ENCODE measurements at regions not wholly inside any gene's neighbourhood (a gene's known extent, or its start where the extent isn't known, plus 50 kb on each side); places are given as distances from the start of the nearest gene placed in this dataset.

DNA sequence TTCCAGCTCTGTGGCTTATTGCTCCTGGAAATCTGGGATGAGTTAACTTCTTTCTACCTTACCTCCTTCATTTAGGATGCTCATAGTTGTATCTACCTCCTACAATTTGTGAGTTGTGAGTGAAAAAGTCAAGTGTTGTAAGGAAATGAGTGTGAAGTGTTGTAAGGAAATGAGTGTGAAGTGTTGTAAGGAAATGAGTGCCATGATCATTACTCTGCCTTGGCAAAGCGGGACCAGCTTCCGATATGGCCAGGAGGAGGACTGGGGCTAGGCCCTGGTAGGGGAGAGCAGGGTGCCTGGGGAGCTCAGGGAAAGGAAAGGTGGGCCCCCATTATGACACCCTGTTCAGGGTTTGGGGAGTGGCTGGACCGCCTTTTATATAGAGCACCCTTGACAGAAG, 435.2 kb downstream of the FGF9 start:
- TF ChIP-seq, protein P1, sequence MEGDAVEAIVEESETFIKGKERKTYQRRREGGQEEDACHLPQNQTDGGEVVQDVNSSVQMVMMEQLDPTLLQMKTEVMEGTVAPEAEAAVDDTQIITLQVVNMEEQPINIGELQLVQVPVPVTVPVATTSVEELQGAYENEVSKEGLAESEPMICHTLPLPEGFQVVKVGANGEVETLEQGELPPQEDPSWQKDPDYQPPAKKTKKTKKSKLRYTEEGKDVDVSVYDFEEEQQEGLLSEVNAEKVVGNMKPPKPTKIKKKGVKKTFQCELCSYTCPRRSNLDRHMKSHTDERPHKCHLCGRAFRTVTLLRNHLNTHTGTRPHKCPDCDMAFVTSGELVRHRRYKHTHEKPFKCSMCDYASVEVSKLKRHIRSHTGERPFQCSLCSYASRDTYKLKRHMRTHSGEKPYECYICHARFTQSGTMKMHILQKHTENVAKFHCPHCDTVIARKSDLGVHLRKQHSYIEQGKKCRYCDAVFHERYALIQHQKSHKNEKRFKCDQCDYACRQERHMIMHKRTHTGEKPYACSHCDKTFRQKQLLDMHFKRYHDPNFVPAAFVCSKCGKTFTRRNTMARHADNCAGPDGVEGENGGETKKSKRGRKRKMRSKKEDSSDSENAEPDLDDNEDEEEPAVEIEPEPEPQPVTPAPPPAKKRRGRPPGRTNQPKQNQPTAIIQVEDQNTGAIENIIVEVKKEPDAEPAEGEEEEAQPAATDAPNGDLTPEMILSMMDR (conservative IDR thresholded peaks at IDR 0.05 in 1 of 2, IDR thresholded peaks at IDR 0.05 in 1 of 2; ENCODE audit: low read depth in 1 of 2, low read length in 2 of 2): no peak
- TF ChIP-seq EZH2 (IDR thresholded peaks at IDR 0.05; ENCODE audit: low read length, missing control alignments): no peak
